NOMO-1 (cell line): ENCODE measurements at regions not wholly inside any gene's neighbourhood (a gene's known extent, or its start where the extent isn't known, plus 50 kb on each side); places are given as distances from the start of the nearest gene placed in this dataset.

Source experiments
- DNase-seq, 2 experiments: peaks; one replicate each; lab custom pipeline; 2025; ENCODE audit not compliant: unreplicated experiment in 2 of 2; lab: John Stamatoyannopoulos, UW

GRCh38 chr2:14577843-14578242 lies 54.7 kb upstream of the LRATD1 start:
- DNase-seq = no peak
